GM13977 (cell line): ENCODE measurements at regions not wholly inside any gene's neighbourhood (a gene's known extent, or its start where the extent isn't known, plus 50 kb on each side); places are given as distances from the start of the nearest gene placed in this dataset.
"Not testable (repeated sequence)": the region's sequence is repeated elsewhere in the genome, so short reads cannot be mapped to it uniquely, and the experiment has no call there.

Experiments used
- DNase-seq: peaks from one replicate; pipeline ENCODE4 v3.0.0; 2012; ENCODE audit warnings: low spot score
- CTCF ChIP-seq: IDR thresholded peaks from 2 replicates; pipeline ENCODE4 v1.5.1; 2012; ENCODE audit warnings: mild to moderate bottlenecking, control low read depth; ENCODE audit not compliant: insufficient read depth; ENCODE audit errors: extremely low read depth, missing control alignments
- in situ Hi-C: fragments of 300-500 bp; cut with MboI; formaldehyde crosslinking; loops from one replicate; pipeline ENCODE4 v1.12.0; 2022; ENCODE audit warnings: low sequenced_read_pairs, low pct_unique_long_range_greater_than_20kb, mixed read lengths, inconsistent platforms; ENCODE audit not compliant: unreplicated experiment

- DNase-seq, result no peak
- in situ Hi-C loops, result no loop called here
- no peak for TF ChIP-seq CTCF
Observed at GRCh38 chr13:76668716-76669115, 217.5 kb downstream of the KCTD12 start.

GRCh38 chr13:76668141-76668540, 218.1 kb downstream of the KCTD12 start:
- in situ Hi-C loops, result no loop called here
- DNase-seq, result no peak
- TF ChIP-seq CTCF, result no peak

- no peak for DNase-seq
- peak; percentile 9 for TF ChIP-seq CTCF
- in situ Hi-C loops, result no loop called here
Observed at GRCh38 chr13:76667551-76667950, 218.7 kb downstream of the KCTD12 start.

- in situ Hi-C loops, result no loop called here
- DNase-seq, result no peak
- no peak for TF ChIP-seq CTCF
Observed at GRCh38 chr13:76663592-76664335, 222.4 kb downstream of the KCTD12 start.

GRCh38 chr13:76659074-76659473, 227.1 kb downstream of the KCTD12 start:
- in situ Hi-C loops, DNase-seq: not testable (repeated sequence)

- TF ChIP-seq CTCF, result no peak
- in situ Hi-C loops, result no loop called here
- no peak for DNase-seq
Observed at GRCh38 chr13:76656500-76656899, 229.7 kb downstream of the KCTD12 start.

DNA sequence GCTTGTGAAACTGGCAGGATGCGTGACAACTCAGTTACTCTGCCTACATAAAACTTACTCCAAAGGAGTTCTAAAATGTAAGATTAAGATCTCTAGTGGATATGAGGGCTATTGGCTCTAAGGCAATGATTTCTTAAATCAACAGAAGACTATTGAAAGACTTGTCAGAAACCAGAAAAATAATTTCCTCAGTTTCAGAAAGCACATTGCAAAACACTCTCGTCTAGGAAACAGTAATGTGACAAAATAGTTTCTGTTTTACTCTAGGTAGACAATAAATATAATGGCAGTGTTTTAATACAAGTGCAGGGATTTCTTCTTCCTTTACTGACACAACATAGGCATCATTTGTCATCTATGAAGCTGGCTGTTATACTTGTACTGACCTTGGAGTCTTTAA, 230.1 kb downstream of the KCTD12 start:
- DNase-seq, result no peak
- in situ Hi-C loops, result no loop called here
- TF ChIP-seq CTCF, result no peak
